Left ventricle myocardium inferior (tissue), 1 donor: ENCODE measurements at regions not wholly inside any gene's neighbourhood (a gene's known extent, or its start where the extent isn't known, plus 50 kb on each side); places are given as distances from the start of the nearest gene placed in this dataset.

ENCODE experiments used
- DNase-seq: peaks from one replicate; pipeline ENCODE4 v3.0.0-alpha.2; 2020
- H3K27ac ChIP-seq: fragments of 200-600 bp; replicated peaks from 2 replicates; pipeline ENCODE4 v1.8.0; 2021
- H3K27me3 ChIP-seq: fragments of 200-600 bp; 2 replicates; pipeline ENCODE4 v1.8.0; 2021; ENCODE audit warnings: low read depth
- H3K36me3 ChIP-seq: fragments of 200-600 bp; 2 replicates; pipeline ENCODE4 v1.8.0; 2021
- H3K4me1 ChIP-seq: fragments of 200-600 bp; 2 replicates; pipeline ENCODE4 v1.8.0; 2021
- H3K4me3 ChIP-seq: fragments of 200-600 bp; 2 replicates; pipeline ENCODE4 v1.8.0; 2021; ENCODE audit warnings: mild to moderate bottlenecking, moderate library complexity
- H3K9me3 ChIP-seq: fragments of 200-600 bp; replicated peaks from 2 replicates; pipeline ENCODE4 v1.8.0; 2021
- intact Hi-C: fragments of 100-400 bp; cut with micrococcal nuclease; formaldehyde crosslinking; loops from one replicate; pipeline ENCODE4 v1.11.0; 2022
- TF ChIP-seq, protein P1 (sequence below): fragments of 200-600 bp; IDR thresholded peaks from 2 replicates; pipeline ENCODE4 v1.8.0; 2021; ENCODE audit warnings: antibody characterized with exemption, mild to moderate bottlenecking, borderline replicate concordance
- donor health status: DM: no; HTN: yes; CAD: no; lungs with severe emphysema.

DNA sequence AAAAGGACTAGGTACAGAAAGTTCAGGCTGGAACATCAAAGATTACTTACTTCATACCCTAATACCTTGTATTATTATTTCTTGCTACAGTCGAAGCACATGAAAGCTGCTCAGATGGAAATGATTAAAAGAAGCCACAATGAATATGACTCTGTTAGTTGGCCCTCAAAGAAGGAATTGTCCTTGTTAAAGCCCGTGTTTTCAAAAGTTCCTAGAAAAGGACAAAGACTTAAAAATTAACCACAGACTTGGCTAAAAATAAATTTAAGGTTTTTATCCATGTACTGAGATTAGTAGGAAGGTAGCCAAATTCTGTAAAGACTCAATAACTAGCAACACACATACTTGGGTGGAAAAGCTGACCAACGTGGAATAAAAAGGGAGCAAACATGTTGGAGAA, 251.0 kb upstream of the RARB start:
- Histone ChIP-seq H3K4me1 (no peaks in the 10 kb centered on the region), H3K27ac (no peak overlapping the region), H3K4me3 (no peak overlapping the region), H3K27me3 (no peaks in the 10 kb centered on the region), H3K36me3 (no peaks in the 10 kb centered on the region), H3K9me3 (no peaks in the 10 kb centered on the region)
- TF ChIP-seq, protein P1, sequence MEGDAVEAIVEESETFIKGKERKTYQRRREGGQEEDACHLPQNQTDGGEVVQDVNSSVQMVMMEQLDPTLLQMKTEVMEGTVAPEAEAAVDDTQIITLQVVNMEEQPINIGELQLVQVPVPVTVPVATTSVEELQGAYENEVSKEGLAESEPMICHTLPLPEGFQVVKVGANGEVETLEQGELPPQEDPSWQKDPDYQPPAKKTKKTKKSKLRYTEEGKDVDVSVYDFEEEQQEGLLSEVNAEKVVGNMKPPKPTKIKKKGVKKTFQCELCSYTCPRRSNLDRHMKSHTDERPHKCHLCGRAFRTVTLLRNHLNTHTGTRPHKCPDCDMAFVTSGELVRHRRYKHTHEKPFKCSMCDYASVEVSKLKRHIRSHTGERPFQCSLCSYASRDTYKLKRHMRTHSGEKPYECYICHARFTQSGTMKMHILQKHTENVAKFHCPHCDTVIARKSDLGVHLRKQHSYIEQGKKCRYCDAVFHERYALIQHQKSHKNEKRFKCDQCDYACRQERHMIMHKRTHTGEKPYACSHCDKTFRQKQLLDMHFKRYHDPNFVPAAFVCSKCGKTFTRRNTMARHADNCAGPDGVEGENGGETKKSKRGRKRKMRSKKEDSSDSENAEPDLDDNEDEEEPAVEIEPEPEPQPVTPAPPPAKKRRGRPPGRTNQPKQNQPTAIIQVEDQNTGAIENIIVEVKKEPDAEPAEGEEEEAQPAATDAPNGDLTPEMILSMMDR: no peak
- intact Hi-C loops: no loop called here
- DNase-seq: no peak

DNA sequence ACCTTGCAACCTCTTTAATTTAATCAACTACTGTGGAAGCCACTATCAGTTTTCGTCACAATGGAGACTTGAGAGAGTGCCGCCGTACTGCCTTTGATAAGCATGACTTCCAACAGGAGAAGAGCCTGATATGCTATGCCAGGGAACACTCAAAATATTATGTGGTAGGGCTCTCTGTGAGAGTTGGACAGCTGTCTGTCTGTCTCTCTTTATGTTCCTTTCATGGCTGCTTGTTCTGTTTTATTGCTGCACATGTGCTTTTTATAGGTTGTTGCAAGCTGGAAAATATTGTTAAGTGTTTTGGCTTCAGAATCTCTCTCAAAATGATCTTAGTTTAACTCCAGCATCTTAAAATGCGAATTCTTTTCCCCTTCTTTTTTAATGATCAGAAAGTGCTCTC, 249.4 kb upstream of the RARB start:
- intact Hi-C loops: no loop called here

DNA sequence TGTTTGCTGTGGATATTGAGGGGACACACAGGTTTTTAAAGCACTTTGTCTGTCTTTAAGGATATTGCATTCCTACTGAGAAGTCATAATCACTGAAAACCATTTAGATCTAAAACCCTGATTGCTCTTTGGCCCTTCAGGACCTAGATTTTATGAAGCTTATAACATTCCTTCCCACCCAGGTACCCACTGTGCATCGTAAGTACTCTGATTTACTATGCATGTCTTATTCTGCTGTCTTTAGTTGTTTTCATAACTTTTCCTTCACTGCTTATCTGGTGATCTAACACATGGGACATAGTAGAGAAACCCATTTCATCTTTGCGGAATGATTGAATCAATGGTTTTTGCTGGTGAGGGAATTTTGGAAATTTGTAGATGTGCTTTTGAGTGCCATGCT, 247.0 kb upstream of the RARB start:
- DNase-seq: no peak
- H3K36me3 ChIP-seq: no peaks in the 10 kb centered on the region
- no peaks in the 10 kb centered on the region for H3K27me3 ChIP-seq
- H3K4me1 ChIP-seq: no peaks in the 10 kb centered on the region
- intact Hi-C loops: no loop called here
- H3K4me3 ChIP-seq: no peak overlapping the region
- H3K27ac ChIP-seq: no peak overlapping the region
- TF ChIP-seq, protein P1: no peak
- no peaks in the 10 kb centered on the region for H3K9me3 ChIP-seq

More for the DNA sequence above, 249.4 kb upstream of the RARB start:
- Histone ChIP-seq H3K4me3 (no peak overlapping the region), H3K36me3 (no peaks in the 10 kb centered on the region), H3K4me1 (no peaks in the 10 kb centered on the region), H3K27me3 (no peaks in the 10 kb centered on the region), H3K27ac (no peak overlapping the region), H3K9me3 (no peaks in the 10 kb centered on the region)
- TF ChIP-seq, protein P1: no peak
- no peak for DNase-seq

DNA sequence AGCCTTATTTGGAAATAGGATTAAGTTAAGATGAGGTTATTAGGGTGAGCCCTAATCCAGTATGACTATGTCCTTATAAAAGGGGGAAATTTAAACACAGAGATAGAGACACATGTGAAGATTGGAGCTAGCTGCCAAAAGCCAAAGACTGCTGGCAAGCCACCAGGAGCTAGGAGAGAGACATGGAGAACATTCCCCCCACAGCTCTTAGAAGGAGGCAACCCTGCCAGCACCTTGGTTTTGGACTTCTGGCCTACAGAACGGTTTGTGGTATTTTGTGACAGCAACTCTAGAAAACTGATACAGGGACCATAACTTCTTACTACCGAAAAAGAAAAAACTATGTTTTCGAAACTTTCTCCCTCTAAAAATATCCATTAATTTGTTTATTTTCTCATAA, 245.3 kb upstream of the RARB start:
- no peak overlapping the region for H3K4me3 ChIP-seq
- intact Hi-C loops: no loop called here
- TF ChIP-seq, protein P1: no peak

DNA sequence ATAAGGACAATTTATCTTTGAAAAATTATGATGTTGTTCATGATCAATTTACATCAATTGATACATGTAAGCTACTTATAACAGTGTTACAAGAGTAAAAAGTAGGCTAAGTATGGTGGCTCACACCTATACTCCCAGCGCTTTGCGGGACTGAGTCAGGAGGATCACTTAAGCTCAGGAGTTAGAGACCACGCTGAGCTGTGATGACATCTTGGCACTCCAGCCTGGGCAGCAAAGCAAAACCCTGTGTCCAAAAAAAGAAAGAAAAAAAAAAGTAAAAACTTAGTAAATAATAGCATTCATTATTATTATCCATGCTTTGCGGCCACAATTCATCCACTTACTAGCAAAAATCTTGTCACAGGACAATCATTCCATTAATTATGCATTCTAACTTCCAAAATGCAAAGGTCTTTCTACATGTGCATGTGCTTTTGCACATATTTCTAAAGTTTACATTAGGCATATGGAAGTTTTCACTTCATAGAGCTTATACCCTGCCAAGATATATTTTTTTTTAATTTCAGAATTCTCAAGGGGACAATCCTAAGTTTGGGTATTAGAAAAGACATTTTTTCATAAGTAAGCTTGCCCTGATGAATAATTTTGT, 243.3 kb upstream of the RARB start:
- Histone ChIP-seq H3K9me3 (no peaks in the 10 kb centered on the region), H3K27me3 (no peaks in the 10 kb centered on the region), H3K27ac (no peak overlapping the region), H3K4me3 (no peak overlapping the region), H3K36me3 (no peaks in the 10 kb centered on the region), H3K4me1 (no peaks in the 10 kb centered on the region)
- DNase-seq: no peak
- intact Hi-C loops: no loop called here
- TF ChIP-seq, protein P1: no peak

More for the DNA sequence above, 245.3 kb upstream of the RARB start:
- H3K9me3 ChIP-seq: no peaks in the 10 kb centered on the region
- no peaks in the 10 kb centered on the region for H3K27me3 ChIP-seq
- no peak for DNase-seq
- H3K4me1 ChIP-seq: no peaks in the 10 kb centered on the region
- H3K27ac ChIP-seq: no peak overlapping the region
- no peaks in the 10 kb centered on the region for H3K36me3 ChIP-seq
